ENCODE measurements at regions not wholly inside any gene's neighbourhood (a gene's known extent, or its start where the extent isn't known, plus 50 kb on each side); places are given as distances from the start of the nearest gene placed in this dataset.

GRCh38 chr20:61056116-61056515 lies 195.9 kb upstream of the CDH4 start:
- Histone ChIP-seq H2BK5ac (ENCODE audit: low read depth, low read length, poor library complexity, severe bottlenecking) (no peak overlapping the region), H2BK120ac (ENCODE audit: low read depth, low read length) (no peak overlapping the region), H3K56ac (ENCODE audit: extremely low read depth, insufficient read depth, low read length) (no peak overlapping the region), H2AK5ac (ENCODE audit: low read depth, low read length) (no peak overlapping the region), H2BK20ac (ENCODE audit: low read depth, low read length) (no peak overlapping the region), H3K14ac (replicated peaks; ENCODE audit: low read depth, low read length) (no peak overlapping the region), H3K23ac (ENCODE audit: low read depth, low read length) (no peak overlapping the region), H3K9me1 (ENCODE audit: insufficient read depth, low read length) (no peaks in the 10 kb centered on the region), H3K4me2 (ENCODE audit: low read depth, low read length) (no peak overlapping the region), H3K36me3 (ENCODE audit: control insufficient read depth, insufficient read depth, low read length) (no peaks in the 10 kb centered on the region), H3K27ac (ENCODE audit: insufficient read depth, low read length) (no peak overlapping the region), H4K5ac (ENCODE audit: low read depth, low read length) (no peak overlapping the region), H4K91ac (ENCODE audit: insufficient read depth, low read depth, low read length) (no peak overlapping the region), H2AFZ (replicated peaks; ENCODE audit: low read length, poor library complexity) (no peak overlapping the region), H3K27me3 (ENCODE audit: control insufficient read depth, insufficient read depth, low read length) (no peaks in the 10 kb centered on the region), H3K9ac (ENCODE audit: low read depth, low read length) (no peak overlapping the region), H3K79me1 (ENCODE audit: low read depth in 1 of 2, low read length in 2 of 2) (no peaks in the 10 kb centered on the region), H3K4me1 (ENCODE audit: control insufficient read depth, insufficient read depth, low read length) (no peaks in the 10 kb centered on the region), H4K8ac (ENCODE audit: low read depth in 2 of 2, low read length in 2 of 2) (no peak overlapping the region), H3K4ac (ENCODE audit: low read depth, low read length) (no peak overlapping the region), H2AK9ac (replicated peaks; ENCODE audit: low read depth, low read length, poor library complexity) (no peak overlapping the region), H4K20me1 (ENCODE audit: insufficient read depth, low read length) (no peaks in the 10 kb centered on the region), H3K9me3 (ENCODE audit: control insufficient read depth, insufficient read depth, low read length) (peaks cover 9% of the 10 kb centered on the region; the same call in 1 of the 2 replicates), H2BK15ac (ENCODE audit: low read depth, low read length) (no peak overlapping the region), H3K4me3 (ENCODE audit: insufficient read depth, low read depth, low read length) (no peak overlapping the region), H3K18ac (ENCODE audit: low read depth, low read length) (no peak overlapping the region)
- dilution Hi-C loops (cut with HindIII; ENCODE audit: low sequenced_read_pairs, unreplicated experiment), result no loop called here
- TF ChIP-seq RCOR1 (IDR thresholded peaks at IDR 0.05; ENCODE audit: insufficient replicate concordance, low read length), result no peak
- no peak for TF ChIP-seq POLR2A (IDR thresholded peaks at IDR 0.05; ENCODE audit: low read depth, low read length)
- no peak for TF ChIP-seq FOS (IDR thresholded peaks at IDR 0.05; ENCODE audit: low read depth, low read length)
- TF ChIP-seq, protein P1, sequence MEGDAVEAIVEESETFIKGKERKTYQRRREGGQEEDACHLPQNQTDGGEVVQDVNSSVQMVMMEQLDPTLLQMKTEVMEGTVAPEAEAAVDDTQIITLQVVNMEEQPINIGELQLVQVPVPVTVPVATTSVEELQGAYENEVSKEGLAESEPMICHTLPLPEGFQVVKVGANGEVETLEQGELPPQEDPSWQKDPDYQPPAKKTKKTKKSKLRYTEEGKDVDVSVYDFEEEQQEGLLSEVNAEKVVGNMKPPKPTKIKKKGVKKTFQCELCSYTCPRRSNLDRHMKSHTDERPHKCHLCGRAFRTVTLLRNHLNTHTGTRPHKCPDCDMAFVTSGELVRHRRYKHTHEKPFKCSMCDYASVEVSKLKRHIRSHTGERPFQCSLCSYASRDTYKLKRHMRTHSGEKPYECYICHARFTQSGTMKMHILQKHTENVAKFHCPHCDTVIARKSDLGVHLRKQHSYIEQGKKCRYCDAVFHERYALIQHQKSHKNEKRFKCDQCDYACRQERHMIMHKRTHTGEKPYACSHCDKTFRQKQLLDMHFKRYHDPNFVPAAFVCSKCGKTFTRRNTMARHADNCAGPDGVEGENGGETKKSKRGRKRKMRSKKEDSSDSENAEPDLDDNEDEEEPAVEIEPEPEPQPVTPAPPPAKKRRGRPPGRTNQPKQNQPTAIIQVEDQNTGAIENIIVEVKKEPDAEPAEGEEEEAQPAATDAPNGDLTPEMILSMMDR (conservative IDR thresholded peaks at IDR 0.05; ENCODE audit: low read depth, low read length), result no peak
- TF ChIP-seq CHD1 (IDR thresholded peaks at IDR 0.05; ENCODE audit: low read depth, low read length), result no peak
- no peak for TF ChIP-seq NFE2L2 (IDR thresholded peaks at IDR 0.05; ENCODE audit: low read depth, low read length)
- TF ChIP-seq, protein P2, sequence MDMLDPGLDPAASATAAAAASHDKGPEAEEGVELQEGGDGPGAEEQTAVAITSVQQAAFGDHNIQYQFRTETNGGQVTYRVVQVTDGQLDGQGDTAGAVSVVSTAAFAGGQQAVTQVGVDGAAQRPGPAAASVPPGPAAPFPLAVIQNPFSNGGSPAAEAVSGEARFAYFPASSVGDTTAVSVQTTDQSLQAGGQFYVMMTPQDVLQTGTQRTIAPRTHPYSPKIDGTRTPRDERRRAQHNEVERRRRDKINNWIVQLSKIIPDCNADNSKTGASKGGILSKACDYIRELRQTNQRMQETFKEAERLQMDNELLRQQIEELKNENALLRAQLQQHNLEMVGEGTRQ (IDR thresholded peaks at IDR 0.05; ENCODE audit: low read depth, low read length), result no peak
- no peak for TF ChIP-seq RAD21 (IDR thresholded peaks at IDR 0.05; ENCODE audit: low read length)
- TF ChIP-seq RFX5 (IDR thresholded peaks at IDR 0.05; ENCODE audit: low read depth, low read length), result no peak
- no peak for TF ChIP-seq MXI1 (IDR thresholded peaks at IDR 0.05; ENCODE audit: borderline replicate concordance, low read depth, low read length)
- no peak for TF ChIP-seq MAZ (IDR thresholded peaks at IDR 0.05; ENCODE audit: borderline replicate concordance, low read depth, low read length)
- no peak for TF ChIP-seq CEBPB (IDR thresholded peaks at IDR 0.05; ENCODE audit: low read depth, low read length)
- no peak for TF ChIP-seq SMC3 (IDR thresholded peaks at IDR 0.05; ENCODE audit: low read depth, low read length)
- no peak for TF ChIP-seq MAFK (IDR thresholded peaks at IDR 0.05; ENCODE audit: low read depth, low read length)
- POLR2A ChIA-PET (ENCODE audit: unreplicated experiment), result no interaction called here
- no CpG with 5 or more reads among the region's 10 CpGs for WGBS, 2 experiments (ENCODE audit: extremely low coverage in 2 of 2, insufficient read length in 1 of 2)
- ATAC-seq (ENCODE audit: low read depth) (no peak), DNase-seq (no peak)
- CTCF ChIA-PET, result no interaction called here
- in situ Hi-C loops (cut with MboI; ENCODE audit: low sequenced_read_pairs), result no loop called here
- intact Hi-C loops (cut with micrococcal nuclease), result no loop called here
- BruUV-seq (replicated peaks), result no TSS peak
